ENCODE measurements at regions not wholly inside any gene's neighbourhood (a gene's known extent, or its start where the extent isn't known, plus 50 kb on each side); places are given as distances from the start of the nearest gene placed in this dataset.

- no peak for TF ChIP-seq RAD21 (conservative IDR thresholded peaks at IDR 0.05)
- TF ChIP-seq CTCF (IDR thresholded peaks at IDR 0.05; ENCODE audit: poor library complexity, severe bottlenecking), result no peak
- peak; percentile 31 for TF ChIP-seq POLR2AphosphoS5 (IDR thresholded peaks at IDR 0.05)
- no peak for TF ChIP-seq REST (IDR thresholded peaks at IDR 0.05; ENCODE audit: borderline replicate concordance)
Measured at GRCh38 chr7:82685214-82685613, 241.6 kb upstream of the CACNA2D1 start.

Data from neural cell (in vitro differentiated cells).